ENCODE measurements at regions not wholly inside any gene's neighbourhood (a gene's known extent, or its start where the extent isn't known, plus 50 kb on each side); places are given as distances from the start of the nearest gene placed in this dataset.

DNA sequence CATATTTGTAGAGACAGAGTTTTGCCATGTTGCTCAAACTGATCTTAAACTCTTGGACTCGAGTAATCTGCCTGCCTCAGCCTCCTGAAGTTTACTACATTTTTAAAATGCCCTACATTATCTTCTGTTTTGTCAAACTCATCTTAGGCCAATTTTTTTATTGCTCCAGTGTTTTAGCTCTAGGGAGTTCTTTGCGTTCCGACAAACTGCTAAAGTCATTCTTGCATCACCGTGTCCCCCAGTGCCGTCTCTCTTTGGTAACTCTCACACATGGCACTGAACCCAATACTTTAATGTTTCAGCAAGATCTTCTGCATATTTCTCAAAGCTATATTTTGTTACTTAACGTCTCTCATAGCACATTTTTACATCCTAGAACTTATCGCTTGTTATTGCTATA lies 440.9 kb upstream of the NRXN1 start:
- no peak for TF ChIP-seq POLR2A (IDR thresholded peaks at IDR 0.05)
- TF ChIP-seq, protein P1, sequence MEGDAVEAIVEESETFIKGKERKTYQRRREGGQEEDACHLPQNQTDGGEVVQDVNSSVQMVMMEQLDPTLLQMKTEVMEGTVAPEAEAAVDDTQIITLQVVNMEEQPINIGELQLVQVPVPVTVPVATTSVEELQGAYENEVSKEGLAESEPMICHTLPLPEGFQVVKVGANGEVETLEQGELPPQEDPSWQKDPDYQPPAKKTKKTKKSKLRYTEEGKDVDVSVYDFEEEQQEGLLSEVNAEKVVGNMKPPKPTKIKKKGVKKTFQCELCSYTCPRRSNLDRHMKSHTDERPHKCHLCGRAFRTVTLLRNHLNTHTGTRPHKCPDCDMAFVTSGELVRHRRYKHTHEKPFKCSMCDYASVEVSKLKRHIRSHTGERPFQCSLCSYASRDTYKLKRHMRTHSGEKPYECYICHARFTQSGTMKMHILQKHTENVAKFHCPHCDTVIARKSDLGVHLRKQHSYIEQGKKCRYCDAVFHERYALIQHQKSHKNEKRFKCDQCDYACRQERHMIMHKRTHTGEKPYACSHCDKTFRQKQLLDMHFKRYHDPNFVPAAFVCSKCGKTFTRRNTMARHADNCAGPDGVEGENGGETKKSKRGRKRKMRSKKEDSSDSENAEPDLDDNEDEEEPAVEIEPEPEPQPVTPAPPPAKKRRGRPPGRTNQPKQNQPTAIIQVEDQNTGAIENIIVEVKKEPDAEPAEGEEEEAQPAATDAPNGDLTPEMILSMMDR (IDR thresholded peaks at IDR 0.05) = no peak

All from Peyer's patch (tissue), 4 donors.